SKM-1 (cell line): ENCODE measurements at regions not wholly inside any gene's neighbourhood (a gene's known extent, or its start where the extent isn't known, plus 50 kb on each side); places are given as distances from the start of the nearest gene placed in this dataset.
"Not testable (repeated sequence)": the region's sequence is repeated elsewhere in the genome, so short reads cannot be mapped to it uniquely, and the experiment has no call there.

Source experiments
- DNase-seq: peaks from one replicate; lab custom pipeline; 2025; ENCODE audit not compliant: unreplicated experiment; lab: John Stamatoyannopoulos, UW

GRCh38 chr2:65963303-65963702, 471.6 kb upstream of the MEIS1 start:
- not testable (repeated sequence) for DNase-seq

- DNase-seq: no peak
These were observed 474.0 kb upstream of the MEIS1 start for GRCh38 chr2:65960953-65961352.

- DNase-seq: no peak
These were observed 477.0 kb upstream of the MEIS1 start for GRCh38 chr2:65957886-65958285.

GRCh38 chr2:65957454-65957853, 477.5 kb upstream of the MEIS1 start:
- DNase-seq: no peak

GRCh38 chr2:65955259-65955658, 479.7 kb upstream of the MEIS1 start:
- DNase-seq: no peak

- no peak for DNase-seq
These were observed 481.8 kb upstream of the MEIS1 start for GRCh38 chr2:65952966-65953761.

- DNase-seq: no peak
These were observed 490.7 kb upstream of the MEIS1 start for GRCh38 chr2:65944213-65944612.

GRCh38 chr2:65943099-65943786, 491.7 kb upstream of the MEIS1 start:
- DNase-seq: no peak

- peak; percentile 53 for DNase-seq
These were observed 494.1 kb upstream of the MEIS1 start for GRCh38 chr2:65940856-65941255.

GRCh38 chr2:65939687-65940086, 495.2 kb upstream of the MEIS1 start:
- DNase-seq: no peak

GRCh38 chr2:65937379-65938160, 497.4 kb upstream of the MEIS1 start:
- DNase-seq: no peak

GRCh38 chr2:65934992-65935629, 499.8 kb upstream of the MEIS1 start:
- DNase-seq: peak; percentile 10

- DNase-seq: peak; percentile 4
These were observed 500.2 kb upstream of the SPRED2 start for GRCh38 chr2:65932571-65932970.

- DNase-seq: no peak
These were observed 498.7 kb upstream of the SPRED2 start for GRCh38 chr2:65931056-65931455.

GRCh38 chr2:65930259-65930658, 497.9 kb upstream of the SPRED2 start:
- no peak for DNase-seq

- not testable (repeated sequence) for DNase-seq
These were observed 497.3 kb upstream of the SPRED2 start for GRCh38 chr2:65929664-65930063.

GRCh38 chr2:65922794-65923193, 490.4 kb upstream of the SPRED2 start:
- DNase-seq: peak; percentile 88

GRCh38 chr2:65922030-65922429, 489.6 kb upstream of the SPRED2 start:
- DNase-seq: no peak

GRCh38 chr2:65921116-65921515, 488.7 kb upstream of the SPRED2 start:
- no peak for DNase-seq

- DNase-seq: no peak
These were observed 488.3 kb upstream of the SPRED2 start for GRCh38 chr2:65920659-65921058.

- no peak for DNase-seq
These were observed 487.3 kb upstream of the SPRED2 start for GRCh38 chr2:65919550-65920188.
